ENCODE measurements at regions not wholly inside any gene's neighbourhood (a gene's known extent, or its start where the extent isn't known, plus 50 kb on each side); places are given as distances from the start of the nearest gene placed in this dataset.

DNA sequence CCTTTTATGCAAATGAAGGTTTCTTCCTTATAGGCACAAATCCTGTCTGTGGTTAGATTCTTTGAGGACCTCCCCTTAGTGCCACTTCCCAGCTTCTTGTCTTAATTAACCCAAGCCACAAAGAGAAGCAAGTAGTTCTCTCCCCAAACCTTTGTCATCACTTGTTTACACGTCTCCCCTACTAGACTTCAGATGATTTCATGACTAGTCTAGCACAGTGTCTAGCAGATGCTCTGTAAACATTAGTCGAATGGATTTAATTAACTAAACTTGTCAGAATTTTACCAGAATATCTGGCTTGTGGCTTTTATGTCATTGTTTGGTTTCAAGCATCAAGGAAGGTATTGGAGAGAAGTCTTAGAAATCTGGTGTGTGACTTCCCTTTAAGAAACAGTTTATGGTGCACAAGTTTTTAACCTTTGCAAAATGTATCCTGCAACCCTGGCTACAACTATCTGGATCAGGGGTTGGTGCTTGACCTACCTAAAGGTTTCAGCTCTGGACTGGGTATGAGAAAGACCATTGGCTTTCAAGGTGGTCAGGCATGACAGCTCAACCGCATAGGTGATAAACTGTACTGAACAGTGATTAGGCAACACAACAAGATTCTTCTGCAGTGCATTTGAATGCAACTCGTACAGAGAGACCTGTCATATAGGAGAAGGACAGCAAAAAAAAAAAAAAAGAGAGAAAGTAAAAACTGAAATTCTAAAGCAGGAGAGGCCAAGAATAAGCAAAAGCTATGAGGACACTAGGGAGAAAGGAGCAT lies 93.2 kb upstream of the CCDC150 start:
- DNase-seq = no peak

DNA sequence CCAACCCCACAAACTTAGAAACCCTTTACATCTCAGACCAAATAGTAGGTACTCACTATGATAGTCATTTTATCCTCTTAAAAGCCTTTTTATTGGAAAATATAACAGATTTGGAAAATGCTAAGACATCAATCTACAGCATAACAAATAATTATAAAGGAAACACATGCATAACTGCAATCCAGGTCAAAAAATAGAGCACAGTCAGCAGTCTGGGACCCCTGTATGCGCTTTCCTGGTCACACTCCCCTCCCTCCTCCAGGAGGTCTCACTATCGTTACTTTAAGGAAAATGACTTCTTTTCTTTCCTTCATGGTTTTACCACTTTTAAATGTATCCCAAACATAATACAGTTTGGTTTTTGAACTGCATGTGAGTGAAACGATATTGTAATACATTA lies 90.5 kb upstream of the CCDC150 start:
- DNase-seq = no peak

DNA sequence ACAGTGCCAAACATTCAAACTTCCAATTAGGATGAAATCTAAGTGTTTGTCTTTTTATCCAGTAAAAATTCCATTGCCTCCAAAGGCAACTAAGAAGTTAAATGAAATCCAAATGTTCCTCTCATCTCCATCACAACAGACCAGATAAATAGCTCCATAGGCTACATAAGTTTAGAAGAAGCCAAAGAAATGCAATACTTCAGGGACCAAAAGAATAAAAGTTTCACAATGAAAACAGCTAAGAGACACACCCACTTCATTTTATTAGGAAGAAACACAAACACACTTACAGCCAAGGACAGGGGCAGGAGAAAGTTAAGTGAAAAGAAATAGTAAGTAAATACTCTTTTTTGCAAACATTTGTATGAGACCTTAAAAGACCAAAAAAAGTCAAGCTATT lies 88.5 kb upstream of the CCDC150 start:
- no peak for DNase-seq

DNA sequence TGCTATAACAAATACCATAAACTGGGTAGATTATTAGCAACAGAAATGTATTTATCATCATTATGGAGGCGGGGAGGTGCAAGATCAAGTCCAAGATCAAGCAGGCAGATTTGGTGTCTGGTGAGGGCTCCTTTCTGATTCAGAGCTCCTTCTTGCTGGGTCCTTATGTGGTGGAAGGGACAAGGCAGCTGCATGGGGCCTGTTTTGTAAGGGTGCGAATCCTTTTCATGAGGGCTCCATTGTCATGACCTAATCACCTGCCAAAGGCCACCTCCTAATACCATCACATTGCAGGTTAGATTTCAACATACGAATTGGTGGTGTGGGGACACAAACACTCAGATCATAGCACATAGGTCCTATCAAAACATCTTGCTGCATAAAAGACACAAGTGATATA lies 84.4 kb upstream of the CCDC150 start:
- DNase-seq = no peak

DNA sequence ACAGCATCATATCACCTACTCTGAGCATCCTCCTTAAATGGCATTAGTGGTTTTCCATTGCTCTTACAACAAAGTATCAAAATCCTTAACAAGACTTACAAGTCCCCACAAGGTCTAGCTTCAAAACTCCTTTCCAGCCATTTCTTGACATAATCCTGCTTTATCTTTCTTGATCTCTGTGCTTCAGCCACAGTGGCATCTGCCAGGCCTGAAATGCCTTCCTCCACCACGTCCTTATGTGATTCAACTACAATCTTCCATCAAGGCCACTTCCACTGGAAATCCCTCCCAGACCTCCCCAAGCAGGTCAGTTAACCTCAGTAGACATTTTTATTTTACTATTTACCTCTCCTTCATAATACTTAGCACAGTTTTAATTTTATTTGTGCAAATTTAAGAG lies 83.8 kb upstream of the CCDC150 start:
- no peak for DNase-seq

DNA sequence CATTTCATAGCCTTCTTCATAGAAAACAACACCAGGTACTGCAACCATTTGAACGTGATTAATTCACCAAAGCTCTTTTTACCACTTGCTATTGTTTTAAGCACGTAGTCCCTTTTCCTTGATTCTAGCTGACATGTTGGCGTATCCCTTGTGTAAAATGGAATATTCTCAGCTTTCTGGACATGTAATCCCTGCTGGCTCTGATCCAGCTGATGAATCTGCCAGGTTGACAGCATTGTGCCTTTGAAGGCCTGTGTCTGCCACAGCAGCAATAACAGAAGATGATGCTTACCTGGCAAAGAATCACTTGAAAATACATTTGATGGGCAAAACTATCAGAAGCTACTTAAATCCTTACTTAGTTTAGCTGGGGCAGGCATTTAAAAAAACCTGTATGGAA lies 81.0 kb upstream of the CCDC150 start:
- DNase-seq = no peak

DNA sequence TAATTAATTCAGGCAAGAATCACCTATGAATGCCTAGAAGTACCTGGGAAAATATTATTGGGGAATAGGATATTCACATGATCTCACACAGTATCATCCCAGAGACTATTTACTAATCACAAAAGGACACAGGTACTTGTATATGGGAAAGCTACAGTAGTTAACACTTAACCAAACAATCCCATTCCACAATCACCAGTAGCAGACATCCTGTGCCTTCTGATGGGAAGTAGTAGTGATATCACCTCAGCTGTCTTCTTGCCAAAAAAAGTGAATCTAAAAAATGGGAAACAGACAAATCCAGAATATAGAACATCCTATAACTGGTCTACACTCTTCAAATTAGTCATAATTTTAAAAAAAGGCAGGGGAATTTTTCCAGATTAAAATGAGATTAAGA lies 75.6 kb upstream of the CCDC150 start:
- no peak for DNase-seq

DNA sequence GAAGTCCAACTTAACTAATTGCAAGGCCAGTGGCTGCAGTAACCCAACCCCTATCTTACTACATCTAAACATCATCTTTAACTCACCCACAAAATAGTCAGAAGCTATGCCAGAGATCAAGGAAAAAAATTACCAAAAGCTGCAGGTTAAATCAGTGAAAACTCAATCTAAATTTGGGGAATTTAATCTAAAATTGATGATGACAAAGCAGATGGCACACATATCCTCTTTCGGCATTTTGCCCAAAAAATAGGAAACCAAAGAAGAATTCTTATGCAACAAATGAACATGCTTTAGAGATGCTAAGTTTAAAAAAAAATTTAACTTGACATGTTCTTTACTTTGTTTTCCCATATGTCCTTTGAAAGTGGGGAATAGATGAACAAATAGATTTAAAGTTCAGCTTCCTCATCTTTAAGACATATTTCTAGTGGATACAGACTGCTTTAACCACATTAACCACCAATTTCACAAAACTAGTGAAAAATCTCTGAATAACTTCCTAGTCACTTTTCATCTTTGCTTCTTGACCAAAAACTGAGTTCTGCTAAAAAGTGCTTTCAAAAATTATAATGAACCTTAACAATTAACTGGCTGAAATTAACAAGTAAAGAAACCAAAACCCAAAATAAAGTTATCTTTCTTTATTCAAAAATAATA lies 74.3 kb upstream of the CCDC150 start:
- no peak for DNase-seq

DNA sequence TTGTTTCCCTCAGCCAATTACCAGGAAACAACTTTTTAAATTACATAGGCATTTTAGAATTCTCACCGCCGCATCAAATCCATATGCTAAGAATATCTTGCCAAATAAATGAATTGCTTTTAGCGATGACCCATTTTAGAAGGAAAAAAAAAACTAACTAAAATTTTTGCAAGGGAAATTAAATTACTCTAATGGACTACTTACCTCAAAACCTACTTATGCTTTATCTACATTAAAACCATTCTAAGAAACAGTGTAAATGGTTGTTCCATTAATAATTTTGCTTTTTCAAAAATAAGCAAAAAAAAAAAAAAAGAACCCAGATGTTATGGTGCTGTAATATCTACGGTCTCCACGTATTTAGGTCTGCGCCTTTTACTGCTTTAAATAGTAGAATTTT lies 73.5 kb upstream of the CCDC150 start:
- no peak for DNase-seq

DNA sequence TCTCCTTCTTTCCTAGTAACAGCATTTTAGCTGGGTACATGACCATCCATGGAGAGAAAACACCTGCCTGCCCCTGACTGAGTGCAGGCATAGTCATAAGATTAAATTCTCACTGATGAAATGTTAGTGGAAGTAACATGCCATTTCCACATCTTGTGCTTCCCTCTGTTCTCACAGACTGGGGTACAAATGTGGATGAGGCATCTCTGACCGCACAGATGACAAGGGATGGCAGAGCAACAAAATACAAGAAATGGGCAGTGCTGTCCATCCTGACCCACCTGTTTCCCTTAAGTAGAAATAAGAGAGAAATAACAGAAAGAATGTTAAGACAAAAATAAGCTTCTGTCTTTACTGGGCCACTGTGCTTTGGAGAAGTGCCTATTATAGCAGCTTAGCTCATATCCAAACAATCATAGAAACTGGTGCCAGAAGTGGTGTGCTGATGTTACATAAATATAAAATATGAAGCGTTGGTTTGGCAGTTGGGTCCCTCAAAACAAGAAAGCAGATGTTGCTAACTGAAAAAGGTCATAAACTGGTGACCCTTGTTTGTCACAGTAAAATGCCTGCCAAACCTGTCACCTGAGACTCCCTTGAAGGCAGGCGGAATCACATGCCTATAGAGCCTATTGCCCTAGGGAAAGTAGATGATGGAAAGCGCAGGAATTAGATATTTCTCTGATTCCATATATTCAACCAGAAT lies 72.4 kb upstream of the CCDC150 start:
- no peak for DNase-seq

DNA sequence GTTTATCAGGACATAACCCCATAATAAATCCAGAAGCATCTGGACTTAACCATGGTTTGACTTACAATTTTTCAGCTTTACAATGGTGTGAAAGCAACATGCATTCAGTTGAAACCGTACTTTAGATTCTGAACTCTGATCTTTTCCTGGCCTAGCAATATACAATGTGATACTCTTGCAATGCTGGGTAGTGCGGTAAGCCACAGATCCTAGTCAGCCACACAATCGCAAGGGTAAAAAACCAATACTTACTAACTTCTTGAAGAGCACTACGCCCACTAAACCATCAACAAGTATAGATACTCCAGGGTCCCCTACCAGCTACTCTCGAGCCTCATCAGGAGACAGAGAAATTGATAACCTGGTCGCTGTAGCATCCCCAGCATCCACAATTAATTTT lies 71.0 kb upstream of the CCDC150 start:
- DNase-seq = no peak

DNA sequence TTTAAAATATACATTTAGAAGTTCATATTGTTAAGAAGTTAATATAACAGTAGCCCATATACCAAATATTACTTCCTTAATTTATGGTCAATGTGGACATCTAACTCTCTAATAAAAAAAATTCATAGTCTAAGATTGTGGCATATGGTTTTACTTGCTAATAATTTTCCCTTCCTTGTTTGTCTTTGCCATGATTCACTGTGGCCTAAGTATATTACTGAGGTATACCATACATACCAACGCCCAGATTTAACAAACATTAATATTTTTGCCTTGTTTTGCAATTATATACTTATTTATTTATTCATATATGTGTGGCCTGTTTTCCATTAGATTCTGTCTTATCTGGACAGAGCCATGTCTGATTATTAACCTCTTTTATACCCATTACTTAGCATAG lies 54.6 kb upstream of the CCDC150 start:
- DNase-seq = no peak

DNA sequence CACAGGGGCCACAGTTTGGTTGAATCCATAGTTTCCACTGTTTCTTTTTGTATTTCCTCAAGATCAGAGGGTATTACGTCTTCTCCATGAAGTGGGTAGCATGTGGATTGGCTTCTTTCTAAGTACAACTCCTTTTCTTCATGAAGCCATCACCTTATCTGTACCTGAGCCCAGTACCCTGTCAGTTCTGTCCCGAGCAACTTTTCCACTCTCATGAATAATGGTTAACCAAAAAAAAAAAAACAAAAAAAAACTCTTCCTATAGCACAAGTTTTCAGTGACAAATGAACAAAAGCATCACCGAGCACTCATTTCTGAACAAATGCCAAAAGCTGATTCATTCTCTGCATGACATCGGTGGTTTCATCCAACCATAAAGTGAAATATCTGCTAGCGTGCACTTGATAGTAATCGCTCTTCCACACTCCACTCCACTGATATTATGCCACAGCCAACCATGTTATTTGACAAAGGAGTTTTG lies 53.0 kb upstream of the CCDC150 start:
- no peak for DNase-seq

DNA sequence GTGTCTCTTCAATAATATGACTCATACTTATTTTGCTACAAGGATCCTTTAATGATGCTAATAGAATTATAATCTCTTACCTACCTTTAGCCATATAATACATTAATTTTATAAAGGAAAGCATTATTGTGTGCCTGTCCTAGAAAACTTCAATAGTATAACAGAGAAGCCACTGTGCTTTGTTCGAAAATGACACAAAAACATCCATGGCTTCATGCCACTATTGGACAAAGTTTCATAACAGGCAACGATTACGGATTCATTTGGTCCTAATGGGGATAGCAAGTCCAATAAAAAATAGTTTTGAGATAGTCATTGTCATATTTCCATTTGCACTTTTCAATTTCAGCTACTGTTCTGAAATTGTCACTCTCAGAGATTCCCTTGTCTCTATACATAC lies 52.5 kb upstream of the CCDC150 start:
- no peak for DNase-seq

DNA sequence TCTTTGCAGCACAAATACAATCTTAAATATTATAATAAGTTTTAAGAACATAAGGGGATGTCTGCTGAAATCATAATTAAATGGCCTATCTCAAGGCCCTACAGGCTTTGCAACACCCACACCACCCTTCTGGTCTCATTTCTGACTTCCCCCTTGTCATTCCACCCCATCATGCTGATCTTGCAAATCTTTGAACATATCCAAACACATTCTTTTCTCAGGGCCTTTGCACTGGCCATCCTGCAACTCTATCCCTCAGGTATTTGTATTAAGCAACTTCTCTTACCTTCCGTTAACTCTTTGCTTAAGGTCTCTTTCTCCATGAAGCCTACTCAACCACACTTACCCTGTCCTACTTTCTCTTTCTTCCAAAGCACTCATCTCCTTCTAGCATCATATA lies 51.8 kb upstream of the CCDC150 start:
- DNase-seq = no peak

DNA sequence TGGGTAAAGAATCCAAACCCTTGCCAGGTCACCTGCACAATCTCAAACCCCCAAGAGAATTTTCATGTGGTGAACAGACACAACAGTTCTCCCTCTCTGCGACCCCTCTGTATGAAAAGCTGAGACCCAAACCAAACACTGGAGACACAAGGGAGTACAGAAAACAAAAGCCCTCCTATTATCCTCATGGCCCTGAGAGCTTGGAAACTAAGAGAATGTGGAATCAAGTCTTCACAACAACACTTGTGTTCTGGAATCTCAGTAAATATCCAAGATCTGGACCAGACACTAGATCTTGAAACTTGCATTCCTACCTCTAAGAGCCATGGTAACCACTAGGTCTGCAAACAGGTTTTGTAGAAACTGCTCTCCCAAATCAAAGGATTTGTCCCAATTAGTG lies 50.1 kb upstream of the CCDC150 start:
- DNase-seq = no peak
